DMS79 (cell line): ENCODE measurements at regions not wholly inside any gene's neighbourhood (a gene's known extent, or its start where the extent isn't known, plus 50 kb on each side); places are given as distances from the start of the nearest gene placed in this dataset.
"Not testable (repeated sequence)": the region's sequence is repeated elsewhere in the genome, so short reads cannot be mapped to it uniquely, and the experiment has no call there.

ENCODE experiments used
- DNase-seq: peaks from one replicate; lab custom pipeline; 2025; lab: John Stamatoyannopoulos, UW

GRCh38 chr2:85941490-85941889 lies 52.7 kb upstream of the ST3GAL5 start:
- not testable (repeated sequence) for DNase-seq

GRCh38 chr2:85939131-85939530 lies 50.3 kb upstream of the ST3GAL5 start:
- DNase-seq = no peak
